Activated T-cell treated with anti-CD3 and anti-CD28 coated beads, Interleukin-2, amount 50 U/mL, for 72 hours (primary cell): ENCODE measurements at regions not wholly inside any gene's neighbourhood (a gene's known extent, or its start where the extent isn't known, plus 50 kb on each side); places are given as distances from the start of the nearest gene placed in this dataset.

Source experiments
- ATAC-seq, 2 donors: fragments of 150-1000 bp; cut with Tn5 transposase; replicated peaks in 1 of 2; 2 replicates each; pipeline ENCODE4 v1.10.0; 2021; ENCODE audit warnings: moderate library complexity in 2 of 2, mild to moderate bottlenecking in 1 of 2
- DNase-seq, 2 donors: peaks; one replicate each; pipeline ENCODE4 v3.0.0; 2021 to 2022; ENCODE audit warnings: mixed read lengths in 1 of 2
- H3K27ac Mint-ChIP-seq: one replicate; pipeline ENCODE4 v1.8.0; 2022; ENCODE audit warnings: mild to moderate bottlenecking, moderate library complexity, mixed read lengths
- H3K27me3 Mint-ChIP-seq: one replicate; pipeline ENCODE4 v1.8.0; 2022; ENCODE audit warnings: low read depth, mixed read lengths
- H3K36me3 Mint-ChIP-seq, 2 donors: one replicate each; pipeline ENCODE4 v1.8.0; 2022; ENCODE audit warnings: mixed read lengths in 2 of 2, mild to moderate bottlenecking in 1 of 2; ENCODE audit not compliant: insufficient read depth in 2 of 2
- H3K4me1 Mint-ChIP-seq: one replicate; pipeline ENCODE4 v1.8.0; 2022; ENCODE audit warnings: low read depth, mixed read lengths
- H3K4me3 Mint-ChIP-seq, 2 donors: one replicate each; pipeline ENCODE4 v1.8.0; 2022; ENCODE audit warnings: mild to moderate bottlenecking in 2 of 2, mixed read lengths in 2 of 2, moderate library complexity in 2 of 2
- H3K9me3 Mint-ChIP-seq, 2 donors: one replicate each; pipeline ENCODE4 v1.8.0; 2022; ENCODE audit warnings: mixed read lengths in 2 of 2

DNA sequence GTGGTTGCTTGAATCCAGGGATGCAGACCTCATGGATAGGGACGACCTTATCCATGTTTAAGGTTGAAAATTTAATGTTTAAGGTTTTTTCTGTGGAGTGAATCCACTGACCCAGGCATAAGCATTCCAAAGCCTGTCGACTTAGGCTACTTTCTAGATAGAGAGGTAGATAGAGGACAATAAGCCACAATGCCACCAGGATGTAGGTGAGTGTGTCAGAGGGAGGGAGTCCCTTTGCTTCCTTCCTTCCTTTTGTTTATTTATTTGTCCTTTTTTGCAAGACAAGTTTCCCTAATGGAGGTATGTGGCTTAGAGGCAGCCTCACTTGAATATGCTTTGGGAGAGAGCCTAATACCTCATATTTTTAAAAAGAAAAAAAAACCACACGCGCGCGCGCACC is 834.2 kb upstream of the SOX9 start:
- Mint-ChIP-seq H3K9me3 (peaks cover 2 to 11% of the 10 kb centered on the region in 2 donors), H3K36me3 (peaks cover 0 to 1% of the 10 kb centered on the region in 2 donors), H3K27ac (no peak overlapping the region), H3K4me1 (no peaks in the 10 kb centered on the region), H3K4me3 (no peak overlapping the region), H3K27me3 (no peaks in the 10 kb centered on the region)
- DNase-seq (no peak), ATAC-seq (no peak)

GRCh38 chr17:71287071-71287823 is 833.6 kb upstream of the SOX9 start:
- H3K4me1 Mint-ChIP-seq: no peaks in the 10 kb centered on the region
- H3K36me3 Mint-ChIP-seq: peaks cover 0 to 1% of the 10 kb centered on the region in 2 donors
- no peak overlapping the region for H3K27ac Mint-ChIP-seq
- H3K4me3 Mint-ChIP-seq: no peak overlapping the region
- H3K27me3 Mint-ChIP-seq: no peaks in the 10 kb centered on the region
- peaks cover 2 to 11% of the 10 kb centered on the region in 2 donors for H3K9me3 Mint-ChIP-seq
- DNase-seq (no peak), ATAC-seq (no peak)

DNA sequence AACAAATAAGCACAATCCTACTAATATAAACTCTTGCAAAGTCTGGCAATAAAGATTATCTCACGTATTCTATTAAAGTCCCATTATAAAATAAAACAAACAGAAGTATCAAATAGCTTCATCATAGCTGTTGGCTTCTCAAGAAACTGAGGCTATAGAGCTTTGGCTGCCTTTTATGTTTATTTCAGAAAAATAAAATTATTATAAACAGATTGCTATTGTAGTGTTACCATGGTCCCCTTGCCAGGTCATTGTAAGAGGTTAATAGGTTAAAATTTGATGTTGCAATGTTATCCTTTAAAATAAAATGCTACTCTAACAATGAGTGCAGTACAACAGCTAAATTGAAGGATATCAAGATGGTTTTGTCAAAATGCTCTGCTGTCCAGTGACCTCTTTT is 828.8 kb upstream of the SOX9 start:
- DNase-seq: no peak
- H3K4me1 Mint-ChIP-seq: no peaks in the 10 kb centered on the region
- ATAC-seq: no peak
- no peak overlapping the region for H3K27ac Mint-ChIP-seq
- no peaks in the 10 kb centered on the region for H3K27me3 Mint-ChIP-seq
- H3K36me3 Mint-ChIP-seq: no peaks in the 10 kb centered on the region
- no peak overlapping the region for H3K4me3 Mint-ChIP-seq
- peaks cover 2 to 13% of the 10 kb centered on the region in 2 donors for H3K9me3 Mint-ChIP-seq

DNA sequence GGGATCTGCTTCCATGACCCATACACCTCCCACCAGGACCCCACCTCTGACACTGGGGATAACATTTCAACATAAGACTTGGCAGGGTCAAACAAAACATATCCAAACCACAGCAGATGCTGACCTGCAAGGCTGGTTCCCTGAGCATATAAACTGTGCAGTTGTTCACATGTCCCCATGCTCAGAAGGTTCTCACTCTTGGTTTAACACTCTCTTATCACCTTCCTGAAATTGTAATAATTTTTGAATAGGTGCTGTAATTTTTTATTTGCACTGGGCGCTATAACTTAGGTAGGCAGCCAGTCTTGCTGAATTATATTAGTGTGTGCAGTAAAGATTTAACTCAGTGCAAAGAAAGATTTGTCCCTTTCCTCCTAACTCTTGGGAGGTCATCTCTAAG is 824.8 kb upstream of the SOX9 start:
- H3K27me3 Mint-ChIP-seq: no peaks in the 10 kb centered on the region
- H3K4me1 Mint-ChIP-seq: no peaks in the 10 kb centered on the region
- no peak overlapping the region for H3K4me3 Mint-ChIP-seq
- ATAC-seq (no peak), DNase-seq (no peak)
- H3K27ac Mint-ChIP-seq: no peak overlapping the region
- H3K36me3 Mint-ChIP-seq: no peaks in the 10 kb centered on the region
- H3K9me3 Mint-ChIP-seq: peaks cover 3 to 5% of the 10 kb centered on the region in 2 donors

- Mint-ChIP-seq H3K9me3 (peaks cover 10 to 14% of the 10 kb centered on the region in 2 donors), H3K4me3 (no peak overlapping the region), H3K36me3 (peaks cover 0 to 2% of the 10 kb centered on the region in 2 donors), H3K27ac (no peak overlapping the region), H3K4me1 (no peaks in the 10 kb centered on the region), H3K27me3 (no peaks in the 10 kb centered on the region)
- ATAC-seq: no peak
- no peak for DNase-seq
Measured at GRCh38 chr17:71301063-71301462, 819.8 kb upstream of the SOX9 start.

GRCh38 chr17:71302721-71303549 is 817.9 kb upstream of the SOX9 start:
- peaks cover 0 to 2% of the 10 kb centered on the region in 2 donors for H3K36me3 Mint-ChIP-seq
- no peak for ATAC-seq
- no peak overlapping the region for H3K4me3 Mint-ChIP-seq
- H3K27ac Mint-ChIP-seq: no peak overlapping the region
- peaks cover 11 to 15% of the 10 kb centered on the region in 2 donors for H3K9me3 Mint-ChIP-seq
- no peaks in the 10 kb centered on the region for H3K4me1 Mint-ChIP-seq
- H3K27me3 Mint-ChIP-seq: no peaks in the 10 kb centered on the region
- no peak for DNase-seq

DNA sequence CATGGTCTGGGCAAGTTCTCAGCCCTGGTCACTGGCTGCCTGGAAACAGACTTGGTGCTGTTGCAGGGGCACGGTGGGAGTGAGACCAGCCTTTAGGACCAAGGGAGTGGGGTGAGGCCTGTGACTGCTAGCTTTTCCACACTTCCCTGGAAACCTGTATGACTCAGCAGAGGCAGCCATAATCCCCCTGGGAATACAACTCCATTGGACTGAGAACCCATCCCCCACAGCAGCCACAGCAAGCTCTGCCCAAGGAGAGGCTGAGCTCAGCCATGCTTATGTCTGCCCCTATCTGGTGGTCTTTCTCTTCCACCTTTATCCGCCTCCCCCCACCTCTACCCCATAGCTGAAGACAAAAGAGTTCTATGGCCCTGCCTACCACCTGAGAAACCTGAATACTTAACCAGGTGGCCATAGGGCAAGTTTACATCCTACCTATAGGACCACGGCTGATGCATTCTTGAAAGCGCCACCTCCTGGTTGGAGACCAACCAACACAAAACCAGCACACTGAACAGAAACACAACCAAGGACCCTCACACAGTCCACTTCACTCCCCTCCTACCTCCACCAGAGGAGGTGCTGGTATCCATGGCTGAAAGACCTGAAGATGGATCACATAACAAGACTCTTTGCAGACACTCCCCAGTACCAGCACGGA is 816.2 kb upstream of the SOX9 start:
- no peaks in the 10 kb centered on the region for H3K4me1 Mint-ChIP-seq
- no peaks in the 10 kb centered on the region for H3K27me3 Mint-ChIP-seq
- peaks cover 0 to 2% of the 10 kb centered on the region in 2 donors for H3K36me3 Mint-ChIP-seq
- H3K4me3 Mint-ChIP-seq: no peak overlapping the region
- DNase-seq (no peak), ATAC-seq (no peak)
- peaks cover 13 to 20% of the 10 kb centered on the region in 2 donors for H3K9me3 Mint-ChIP-seq
- H3K27ac Mint-ChIP-seq: no peak overlapping the region

GRCh38 chr17:71313866-71314265 is 807.0 kb upstream of the SOX9 start:
- Mint-ChIP-seq H3K27me3 (no peaks in the 10 kb centered on the region), H3K9me3 (peaks cover 8% of the 10 kb centered on the region in 2 donors)
- no peak for ATAC-seq

GRCh38 chr17:71315568-71315967 is 805.3 kb upstream of the SOX9 start:
- Mint-ChIP-seq H3K36me3 (no peaks in the 10 kb centered on the region), H3K4me3 (no peak overlapping the region), H3K4me1 (no peaks in the 10 kb centered on the region), H3K27me3 (no peaks in the 10 kb centered on the region), H3K9me3 (peaks cover 4 to 7% of the 10 kb centered on the region in 2 donors), H3K27ac (no peak overlapping the region)
- no peak for ATAC-seq
- DNase-seq: no peak

More at GRCh38 chr17:71313866-71314265, 807.0 kb upstream of the SOX9 start:
- no peak for DNase-seq
- Mint-ChIP-seq H3K4me1 (no peaks in the 10 kb centered on the region), H3K4me3 (no peak overlapping the region), H3K36me3 (no peaks in the 10 kb centered on the region), H3K27ac (no peak overlapping the region)

DNA sequence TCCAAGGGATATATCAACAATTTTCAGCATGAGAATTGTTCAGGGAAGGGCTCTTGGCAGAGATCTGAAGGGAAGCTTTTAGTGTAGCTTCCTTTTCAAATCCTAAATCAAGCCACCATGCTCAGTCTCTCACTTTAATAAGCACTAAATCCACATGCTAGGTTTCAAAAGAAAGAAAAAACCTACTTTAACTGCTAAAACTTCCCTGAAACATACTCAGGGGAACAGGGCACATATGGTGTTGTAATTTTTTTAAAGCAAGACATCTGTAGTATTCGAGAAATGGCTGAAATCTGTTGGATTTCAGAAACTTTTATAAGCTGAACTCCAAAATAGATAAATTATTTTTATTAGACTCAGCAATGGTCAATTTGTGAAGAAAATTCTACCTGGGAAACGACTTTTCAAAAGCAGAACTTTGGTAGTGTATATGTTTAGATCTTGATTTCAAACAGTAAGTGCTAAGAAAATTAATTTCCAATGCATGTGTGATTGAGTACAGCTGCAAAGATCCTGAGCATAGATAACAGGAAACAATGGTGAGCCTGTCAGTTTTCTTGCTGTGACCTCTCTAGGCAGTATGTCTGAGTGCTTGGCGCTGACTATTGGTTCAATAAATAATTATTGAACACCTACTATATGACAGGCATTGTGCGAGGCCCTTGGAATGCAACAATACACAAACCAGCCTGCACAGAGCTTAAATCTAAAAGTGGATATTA is 804.5 kb upstream of the SOX9 start:
- Mint-ChIP-seq H3K36me3 (no peaks in the 10 kb centered on the region), H3K27me3 (no peaks in the 10 kb centered on the region), H3K4me3 (no peak overlapping the region), H3K27ac (no peak overlapping the region), H3K4me1 (no peaks in the 10 kb centered on the region), H3K9me3 (peaks cover 6 to 10% of the 10 kb centered on the region in 2 donors)
- no peak for DNase-seq
- no peak for ATAC-seq

DNA sequence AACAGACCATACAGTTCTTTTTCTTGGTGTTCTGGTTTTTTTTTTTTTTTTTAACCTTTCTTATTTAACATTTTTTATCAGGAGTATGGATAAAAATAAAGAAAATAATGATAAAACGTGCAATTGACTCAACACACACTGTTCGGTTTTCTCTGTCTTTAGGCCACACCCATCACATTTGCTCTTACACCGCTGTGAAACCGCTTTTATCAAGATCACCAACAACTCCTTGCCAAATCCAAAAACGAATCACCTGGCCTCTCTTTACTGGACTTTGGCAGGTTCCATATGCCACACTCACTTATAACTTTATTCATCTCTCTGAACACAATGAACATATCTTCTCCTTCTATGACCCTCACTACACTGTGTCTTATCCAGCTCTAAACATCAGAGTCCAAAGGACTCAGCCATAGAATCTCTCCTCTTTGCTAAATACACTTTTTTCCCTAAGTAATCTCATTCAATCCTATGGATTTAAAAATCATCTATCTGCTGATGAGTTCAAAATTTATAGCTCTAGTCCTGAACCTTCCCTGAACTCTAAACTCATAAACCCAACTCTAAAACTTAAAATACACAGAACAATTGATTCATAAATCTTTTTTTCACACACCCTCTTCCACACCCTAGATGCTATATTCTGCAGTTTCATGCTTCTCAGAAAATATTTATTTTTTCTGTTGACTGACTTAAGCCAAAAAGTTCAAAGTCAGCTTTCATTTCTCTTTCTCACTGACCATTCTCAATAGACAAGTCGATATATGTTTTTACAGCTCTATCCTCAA is 800.6 kb upstream of the SOX9 start:
- Mint-ChIP-seq H3K27ac (no peak overlapping the region), H3K4me1 (no peaks in the 10 kb centered on the region), H3K36me3 (no peaks in the 10 kb centered on the region), H3K9me3 (peaks cover 6 to 13% of the 10 kb centered on the region in 2 donors), H3K27me3 (no peaks in the 10 kb centered on the region), H3K4me3 (no peak overlapping the region)
- DNase-seq (no peak), ATAC-seq (no peak)

DNA sequence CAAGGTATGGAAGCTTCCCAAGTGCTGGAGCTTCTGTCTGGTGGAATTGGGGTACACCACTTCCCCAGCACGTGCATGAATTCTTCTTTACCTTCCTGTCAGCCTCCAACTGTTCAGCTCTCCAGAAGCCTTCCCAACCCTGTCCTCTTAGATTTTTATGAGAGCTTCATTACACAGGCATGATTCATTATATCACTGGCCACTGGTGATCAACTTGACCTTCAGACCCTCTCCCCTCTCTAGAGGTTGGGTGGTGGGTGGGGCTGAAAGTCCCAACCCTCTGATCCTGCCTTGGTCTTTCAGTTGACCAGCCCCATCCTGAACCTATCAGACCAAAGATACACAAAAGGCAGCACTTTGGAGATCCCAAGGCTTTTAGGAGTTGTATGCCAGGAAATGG is 795.7 kb upstream of the SOX9 start:
- H3K9me3 Mint-ChIP-seq: peaks cover 6 to 16% of the 10 kb centered on the region in 2 donors
- ATAC-seq (no peak), DNase-seq (no peak)
- no peak overlapping the region for H3K27ac Mint-ChIP-seq
- no peaks in the 10 kb centered on the region for H3K27me3 Mint-ChIP-seq
- H3K4me3 Mint-ChIP-seq: no peak overlapping the region
- H3K4me1 Mint-ChIP-seq: no peaks in the 10 kb centered on the region
- H3K36me3 Mint-ChIP-seq: no peaks in the 10 kb centered on the region
